HepG2 (cell line): ENCODE measurements at regions not wholly inside any gene's neighbourhood (a gene's known extent, or its start where the extent isn't known, plus 50 kb on each side); places are given as distances from the start of the nearest gene placed in this dataset.

Source experiments
- ATAC-seq: fragments of 200-7000 bp; cut with Tn5 transposase; 3 replicates; pipeline ENCODE4 v1.9.1; 2020; ENCODE audit warnings: mild to moderate bottlenecking, moderate library complexity
- BruUV-seq: library from RNA; stranded (reverse); fragments of 400-500 nt; replicated peaks from 2 replicates; lab custom pipeline; 2021; lab: Mats Ljungman, UMichigan
- CTCF ChIA-PET: fragments of 300-600 bp; formaldehyde crosslinking; extraction: SDS; loops from one replicate; lab custom pipeline; 2021; ENCODE audit warnings: low total read pairs, inconsistent platforms, low intra/inter-chr PET ratio; lab: Yijun Ruan, JAX
- POLR2A ChIA-PET: fragments of 350-600 bp; sonication (Branson Sonifier 250); formaldehyde crosslinking; loops from one replicate; lab custom pipeline; 2020; ENCODE audit warnings: antibody characterized with exemption, inconsistent platforms; lab: Yijun Ruan, JAX
- DNase-seq: peaks from one replicate; pipeline ENCODE4 v3.0.0-alpha.2; 2015; ENCODE audit warnings: low spot score
- FAIRE-seq: peaks from 3 replicates; lab custom pipeline; 2011; peaks lifted over from hg19 to GRCh38; lab: Jason Lieb, UNC
- H2AFZ ChIP-seq: one replicate; pipeline ENCODE4 v1.6.1; 2011; ENCODE audit warnings: low read length, inconsistent platforms
- H3K27ac ChIP-seq: fragments of 300-600 bp; 3 replicates; pipeline ENCODE4 v1.8.0; 2011; ENCODE audit warnings: mixed run types, mild to moderate bottlenecking, mixed read lengths, low read length, inconsistent platforms; ENCODE audit not compliant: insufficient read depth; ENCODE audit errors: extremely low read length
- H3K27me3 ChIP-seq, 2 experiments: fragments of 200-600 bp in 1 of 2; 2 replicates in 1 of 2; 3 replicates in 1 of 2; pipeline versions ENCODE4 v1.6.0 to v1.8.0; 2011; ENCODE audit warnings: low read length in 2 of 2, mild to moderate bottlenecking in 2 of 2, moderate library complexity in 2 of 2, inconsistent platforms in 1 of 2; ENCODE audit not compliant: insufficient read depth in 2 of 2, control insufficient read depth in 1 of 2
- H3K36me3 ChIP-seq, 2 experiments: fragments of 200-600 bp in 1 of 2; replicated peaks in 1 of 2; 2 replicates in 1 of 2; 3 replicates in 1 of 2; pipeline versions ENCODE4 v1.5.1 to v1.8.0; 2011; ENCODE audit warnings: low read length in 2 of 2, inconsistent platforms in 1 of 2; ENCODE audit not compliant: insufficient read depth in 2 of 2, control insufficient read depth in 1 of 2
- H3K4me1 ChIP-seq: 2 replicates; pipeline ENCODE4 v1.5.1; 2012; ENCODE audit warnings: low read length, inconsistent platforms; ENCODE audit not compliant: insufficient read depth
- H3K4me2 ChIP-seq: 2 replicates; pipeline ENCODE4 v1.6.0; 2011; ENCODE audit warnings: low read depth, low read length, inconsistent platforms
- H3K4me3 ChIP-seq, 3 experiments: fragments of 200-600 bp in 1 of 3; sonication (generic), shearing (Covaris generic) in 1 of 3; replicated peaks in 1 of 3; 2 replicates each; pipeline ENCODE4 v1.5.1; 2011 to 2016; ENCODE audit warnings: low read length in 3 of 3, inconsistent platforms in 2 of 3, low read depth in 2 of 3, mild to moderate bottlenecking in 2 of 3, control low read depth in 1 of 3, mixed read lengths in 1 of 3; ENCODE audit not compliant: insufficient read depth in 1 of 3
- H3K79me2 ChIP-seq: one replicate; pipeline ENCODE4 v1.6.1; 2011; ENCODE audit warnings: low read length, inconsistent platforms; ENCODE audit not compliant: insufficient read depth
- H3K9ac ChIP-seq: 2 replicates; pipeline ENCODE4 v1.6.0; 2011; ENCODE audit warnings: mild to moderate bottlenecking, low read depth, low read length, inconsistent platforms; ENCODE audit not compliant: insufficient read depth
- H3K9me3 ChIP-seq: 2 replicates; pipeline ENCODE4 v1.5.1; 2012; ENCODE audit warnings: mild to moderate bottlenecking, low read length
- H4K20me1 ChIP-seq: 2 replicates; pipeline ENCODE4 v1.6.0; 2011; ENCODE audit warnings: inconsistent platforms, mild to moderate bottlenecking, low read length, moderate library complexity; ENCODE audit not compliant: insufficient read depth
- AHDC1 ChIP-seq: sonication (generic); formaldehyde crosslinking; IDR thresholded peaks from 2 replicates; pipeline ENCODE4 v1.5.1; 2020; ENCODE audit warnings: mild to moderate bottlenecking, missing genetic modification reagents, borderline replicate concordance
- PRPF4 ChIP-seq: fragments of 200-400 bp; formaldehyde crosslinking; IDR thresholded peaks from 2 replicates; pipeline ENCODE4 v1.6.1; 2016; ENCODE audit warnings: low read length, low read depth; ENCODE audit not compliant: poor library complexity, severe bottlenecking
- REST ChIP-seq, 2 experiments: IDR thresholded peaks; 2 replicates each; pipeline ENCODE4 v1.6.1; 2011 to 2012; ENCODE audit warnings: low read length in 2 of 2, borderline replicate concordance in 1 of 2, low read depth in 1 of 2, mild to moderate bottlenecking in 1 of 2, moderate library complexity in 1 of 2
- TFDP2 ChIP-seq: sonication (generic); formaldehyde crosslinking; IDR thresholded peaks from 2 replicates; pipeline ENCODE4 v1.4.0; 2020; ENCODE audit warnings: missing genetic modification reagents
- U2AF2 ChIP-seq: fragments of 200-400 bp; formaldehyde crosslinking; IDR thresholded peaks from 2 replicates; pipeline ENCODE4 v1.6.1; 2017; ENCODE audit warnings: low read depth, mild to moderate bottlenecking, low read length
- ZEB1 ChIP-seq: IDR thresholded peaks from 2 replicates; pipeline ENCODE4 v1.6.1; 2012; ENCODE audit warnings: mild to moderate bottlenecking, low read depth, inconsistent platforms; ENCODE audit not compliant: insufficient replicate concordance
- ZNF138 ChIP-seq: sonication (generic); formaldehyde crosslinking; IDR thresholded peaks from 2 replicates; pipeline ENCODE4 v1.5.0; 2020; ENCODE audit warnings: mild to moderate bottlenecking, low read depth, missing genetic modification reagents
- ZNF556 ChIP-seq: sonication (generic); formaldehyde crosslinking; IDR thresholded peaks from 2 replicates; pipeline ENCODE4 v1.4.0; 2020; ENCODE audit warnings: mild to moderate bottlenecking, missing genetic modification reagents, borderline replicate concordance
- ZSCAN30 ChIP-seq: sonication (generic); formaldehyde crosslinking; IDR thresholded peaks from 2 replicates; pipeline ENCODE4 v1.5.0; 2020; ENCODE audit warnings: mild to moderate bottlenecking, missing genetic modification reagents
- WGBS: methylation state at CpG from one replicate; pipeline ENCODE4 v1.1.6; 2017; ENCODE audit warnings: low lambda C conversion rate; 5-methylcytosine and 5-hydroxymethylcytosine counted together
- in situ Hi-C: cut with HindIII; loops from 2 replicates; pipeline ENCODE4 v1.10.0; 2017; ENCODE audit warnings: low pct_unique_long_range_greater_than_20kb; ENCODE audit not compliant: extremely low pct_ligation_motif_present
- intact Hi-C: fragments of 100-400 bp; cut with micrococcal nuclease; formaldehyde crosslinking; loops from one replicate; pipeline ENCODE4 v1.10.0; 2022; ENCODE audit not compliant: unreplicated experiment
- TF ChIP-seq, protein P1 (sequence below): sonication (generic); formaldehyde crosslinking; IDR thresholded peaks from 2 replicates; pipeline ENCODE4 v1.5.1; 2020; ENCODE audit warnings: mild to moderate bottlenecking, missing genetic modification reagents, moderate library complexity

- TF ChIP-seq ZNF556 (CRISPR knock-in tag) (no peak), REST (IDR thresholded peaks at IDR 0.05; ENCODE audit: borderline replicate concordance in 1 of 2, low read depth in 1 of 2, low read length in 2 of 2) (no peak), TFDP2 (CRISPR knock-in tag) (no peak), ZSCAN30 (CRISPR knock-in tag) (no peak)
These were observed 86.5 kb downstream of the PTGR3 start (continued) for GRCh38 chr18:75122334-75122958.

GRCh38 chr18:75121266-75121665, 87.7 kb downstream of the PTGR3 start:
- FAIRE-seq: no peak
- no peak for TF ChIP-seq ZEB1
- TF ChIP-seq ZNF138 (CRISPR knock-in tag): no peak
- TF ChIP-seq, protein P1, sequence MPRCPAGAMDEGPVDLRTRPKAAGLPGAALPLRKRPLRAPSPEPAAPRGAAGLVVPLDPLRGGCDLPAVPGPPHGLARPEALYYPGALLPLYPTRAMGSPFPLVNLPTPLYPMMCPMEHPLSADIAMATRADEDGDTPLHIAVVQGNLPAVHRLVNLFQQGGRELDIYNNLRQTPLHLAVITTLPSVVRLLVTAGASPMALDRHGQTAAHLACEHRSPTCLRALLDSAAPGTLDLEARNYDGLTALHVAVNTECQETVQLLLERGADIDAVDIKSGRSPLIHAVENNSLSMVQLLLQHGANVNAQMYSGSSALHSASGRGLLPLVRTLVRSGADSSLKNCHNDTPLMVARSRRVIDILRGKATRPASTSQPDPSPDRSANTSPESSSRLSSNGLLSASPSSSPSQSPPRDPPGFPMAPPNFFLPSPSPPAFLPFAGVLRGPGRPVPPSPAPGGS (CRISPR knock-in tag): no peak
- no peak for TF ChIP-seq PRPF4
- TF ChIP-seq AHDC1: no peak
- TF ChIP-seq U2AF2: no peak

More at GRCh38 chr18:75121266-75121665, 87.7 kb downstream of the PTGR3 start:
- H4K20me1 ChIP-seq: no peaks in the 10 kb centered on the region
- DNase-seq (no peak), ATAC-seq (no peak)
- no peak overlapping the region for H3K4me2 ChIP-seq
- no peak overlapping the region for H3K4me3 ChIP-seq
- H3K4me1 ChIP-seq: peaks cover 5% of the 10 kb centered on the region
- ChIA-PET CTCF (no interaction called here), POLR2A (no interaction called here)
- intact Hi-C loops (no loop called here), in situ Hi-C loops (no loop called here)
- no peak overlapping the region for H2AFZ ChIP-seq
- H3K9me3 ChIP-seq: no peaks in the 10 kb centered on the region
- no peak overlapping the region for H3K27ac ChIP-seq
- H3K9ac ChIP-seq: no peak overlapping the region
- H3K27me3 ChIP-seq: peaks cover 1 to 43% of the 10 kb centered on the region in 2 experiments; a peak in 2 of 5 replicates
- no TSS peak for BruUV-seq
- H3K79me2 ChIP-seq: no peaks in the 10 kb centered on the region
- WGBS: 14% methylated on average over 3 of the region's 3 CpGs
- H3K36me3 ChIP-seq: no peaks in the 10 kb centered on the region
